HG03064 (cell line): ENCODE measurements at regions not wholly inside any gene's neighbourhood (a gene's known extent, or its start where the extent isn't known, plus 50 kb on each side); places are given as distances from the start of the nearest gene placed in this dataset.
"Not testable (repeated sequence)": the region's sequence is repeated elsewhere in the genome, so short reads cannot be mapped to it uniquely, and the experiment has no call there.

Experiments used
- ATAC-seq: cut with Tn5 transposase; IDR thresholded peaks from one replicate; pipeline ENCODE4 v1.9.1; 2021; ENCODE audit warnings: low read depth; ENCODE audit not compliant: unreplicated experiment

DNA sequence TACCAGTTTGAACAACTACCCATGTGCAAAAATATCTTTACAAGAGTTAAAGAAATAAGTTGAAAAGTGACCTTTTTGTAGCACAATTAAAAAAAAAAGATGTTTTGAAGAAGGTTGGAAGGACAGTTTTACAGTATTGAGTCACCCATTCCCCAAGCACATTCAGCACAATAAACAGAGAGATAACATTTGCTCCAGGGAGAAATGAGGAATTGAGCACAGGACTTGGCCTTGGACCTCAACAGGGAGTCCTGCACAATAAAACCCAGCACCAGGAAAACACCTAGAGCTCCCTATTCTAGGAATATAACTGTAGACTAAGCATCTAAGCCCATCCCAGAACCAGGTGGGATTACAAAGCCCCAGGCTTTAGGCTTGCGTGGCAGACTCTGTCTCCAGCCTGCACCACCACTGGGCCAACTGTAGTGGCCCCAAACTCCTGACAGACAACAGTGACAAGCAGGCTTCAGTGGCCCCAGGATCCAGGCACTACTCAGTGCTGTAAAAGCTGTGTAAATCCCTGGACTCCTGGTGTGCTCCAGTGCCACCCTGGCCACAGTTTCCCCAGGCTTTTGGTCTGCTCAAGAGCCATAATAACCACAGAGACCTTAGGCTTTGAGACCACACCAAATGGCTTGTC is 857.2 kb downstream of the SLITRK1 start:
- no peak for ATAC-seq

DNA sequence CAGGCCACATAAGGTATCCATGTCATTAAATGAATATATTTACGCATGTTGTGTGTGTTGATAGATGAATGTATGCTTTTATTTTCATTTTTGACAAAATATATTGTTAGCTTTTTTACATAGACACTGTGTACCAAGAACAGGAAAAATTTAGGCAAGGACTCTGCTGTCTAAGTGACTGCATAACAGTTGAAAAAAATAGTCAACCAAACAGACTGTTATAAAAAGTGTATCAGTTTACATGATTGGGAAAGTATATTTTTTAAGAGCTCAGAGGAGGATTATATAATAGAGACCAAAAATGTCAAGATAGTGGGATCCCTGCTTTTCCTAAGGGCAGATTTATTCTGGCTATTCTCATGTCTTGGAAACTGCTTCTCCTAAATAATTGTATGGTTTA is 858.0 kb downstream of the SLITRK1 start:
- no peak for ATAC-seq

DNA sequence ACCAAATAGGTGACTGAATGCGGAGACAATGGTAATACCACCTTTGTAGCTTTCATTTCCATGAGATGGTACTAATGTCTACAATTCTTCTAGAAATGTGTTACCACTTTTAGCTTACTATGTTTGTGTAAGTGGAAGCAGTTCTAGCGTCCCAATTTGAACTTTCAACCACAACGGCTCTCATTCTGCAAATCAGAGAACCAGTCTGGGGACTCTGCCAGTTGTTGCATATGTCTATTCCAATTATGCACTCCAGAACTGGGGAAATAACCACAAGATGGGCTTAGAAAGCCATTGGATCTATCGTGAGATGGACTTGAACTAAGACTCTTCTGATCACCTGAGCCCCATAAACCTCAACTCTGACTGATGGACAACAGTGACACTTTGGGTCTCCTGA is 862.3 kb downstream of the SLITRK1 start:
- ATAC-seq, result no peak

DNA sequence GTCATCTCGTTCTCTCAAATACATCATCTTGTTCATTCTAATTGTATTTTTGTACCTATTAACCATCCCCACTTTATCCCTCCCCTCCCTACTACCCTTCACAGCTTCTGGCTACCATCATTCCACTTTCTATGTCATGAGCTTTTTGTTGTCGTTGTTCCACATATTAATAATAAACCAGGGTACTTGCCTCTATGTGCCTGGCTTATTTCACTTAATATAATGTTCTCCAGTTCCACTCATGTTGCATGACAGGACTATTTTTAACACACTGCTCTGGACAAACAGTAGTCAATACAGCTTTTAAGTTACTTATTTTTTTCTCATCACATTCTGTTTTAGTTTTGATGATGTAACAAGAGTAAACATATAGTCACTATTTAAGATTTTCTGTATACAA is 872.3 kb downstream of the SLITRK1 start:
- no peak for ATAC-seq

DNA sequence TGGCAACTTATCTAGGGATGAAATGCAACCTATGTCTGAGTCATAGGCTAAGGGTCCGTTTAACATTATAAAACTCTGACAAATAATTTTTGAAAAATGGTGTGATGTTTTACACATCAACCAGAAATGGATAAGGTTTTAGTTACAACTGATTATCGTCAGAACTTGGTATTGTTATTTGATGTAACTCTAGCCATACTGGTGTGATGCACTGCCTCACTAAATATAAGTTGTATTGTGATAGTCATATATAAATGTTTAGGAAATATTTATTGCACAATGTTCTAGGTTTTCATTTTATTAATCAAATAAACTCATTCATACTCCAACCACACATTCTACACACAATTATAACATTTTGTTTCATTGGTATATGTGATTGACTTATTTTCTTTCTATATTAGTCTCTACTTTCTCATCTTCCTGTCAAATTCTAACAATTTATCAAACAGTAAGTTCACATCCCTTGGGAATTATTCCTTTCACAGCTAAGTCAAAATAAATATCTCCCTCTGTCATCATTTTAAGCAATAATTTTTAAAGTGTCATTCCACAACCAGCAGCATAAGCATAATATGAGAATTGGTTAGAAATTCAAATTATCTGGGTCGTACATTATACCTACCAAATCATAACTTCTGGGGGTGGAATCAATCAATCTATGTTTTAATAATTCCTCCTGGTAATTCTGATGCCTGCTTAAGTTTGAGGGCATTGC is 873.9 kb downstream of the SLITRK1 start:
- no peak for ATAC-seq

DNA sequence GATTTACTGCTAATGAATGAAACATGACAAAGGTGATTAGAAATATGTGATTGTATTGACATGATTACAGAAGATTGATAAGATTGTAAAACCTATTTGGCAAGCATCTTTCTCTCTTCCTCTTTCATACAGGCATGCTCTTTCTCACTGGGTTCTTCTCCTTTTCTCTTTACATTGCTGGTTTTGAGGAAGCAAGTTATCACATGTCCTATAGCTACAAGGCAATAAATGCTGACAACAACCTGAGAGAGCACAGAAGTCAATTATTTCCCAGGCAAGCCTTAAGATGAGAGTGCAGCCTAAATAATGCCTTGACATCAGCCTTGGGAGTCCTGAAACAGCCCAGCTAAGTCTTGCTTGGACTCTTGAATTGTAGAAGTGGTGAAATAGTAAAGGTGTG is 875.0 kb downstream of the SLITRK1 start:
- no peak for ATAC-seq

DNA sequence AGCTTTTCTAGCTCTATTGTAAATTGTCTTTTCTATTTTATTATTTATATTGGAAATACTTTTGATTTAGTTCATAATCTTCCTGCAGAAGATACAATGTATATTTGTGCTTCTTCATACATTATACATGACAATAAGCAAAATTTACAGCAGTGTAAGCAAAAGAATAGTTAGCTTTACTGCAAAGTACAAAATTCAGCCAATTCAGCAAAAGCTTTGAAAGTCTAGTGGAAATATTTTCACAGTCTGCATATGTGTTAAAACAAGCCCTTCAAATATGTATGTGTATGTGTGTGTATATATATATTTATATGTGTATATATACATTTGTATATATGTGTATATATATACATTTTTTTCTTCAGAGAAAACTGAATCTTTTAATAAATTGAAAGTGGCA is 879.1 kb downstream of the SLITRK1 start:
- no peak for ATAC-seq

DNA sequence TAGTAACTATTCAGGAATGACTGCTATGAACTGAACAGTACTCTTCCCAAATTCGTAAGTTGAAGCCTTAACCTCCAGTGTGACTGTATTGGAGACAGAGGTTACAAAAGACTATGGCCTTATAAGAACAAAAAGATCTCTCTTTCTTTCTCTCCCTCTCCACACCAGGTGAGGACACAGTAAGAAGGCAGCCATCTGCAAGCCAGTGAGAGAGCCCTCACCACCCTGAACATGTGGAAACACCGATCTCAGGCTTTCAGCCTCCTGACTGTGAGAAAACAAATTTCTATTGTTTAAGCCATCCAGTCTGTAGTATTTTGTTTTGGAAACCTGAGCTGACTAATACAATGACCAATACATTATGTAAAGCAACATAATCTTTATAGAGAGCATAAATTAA is 888.9 kb downstream of the SLITRK1 start:
- no peak for ATAC-seq

DNA sequence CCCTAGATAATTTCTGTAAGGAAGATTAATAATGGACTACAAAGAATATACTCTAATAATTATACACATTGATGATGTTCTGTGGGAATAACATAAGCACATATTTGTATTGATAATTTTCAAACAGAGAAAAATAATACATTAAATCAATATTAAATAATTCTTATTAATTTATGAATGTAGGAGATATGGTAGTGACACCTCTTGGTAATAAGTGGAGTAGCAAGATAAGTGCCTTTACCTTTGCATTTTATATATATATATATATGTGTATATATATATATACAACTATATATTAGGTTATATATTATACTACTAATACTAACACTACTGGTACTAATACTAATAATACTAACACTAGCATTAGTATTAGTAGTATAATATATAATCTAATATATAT is 905.8 kb downstream of the SLITRK1 start:
- ATAC-seq, result no peak

DNA sequence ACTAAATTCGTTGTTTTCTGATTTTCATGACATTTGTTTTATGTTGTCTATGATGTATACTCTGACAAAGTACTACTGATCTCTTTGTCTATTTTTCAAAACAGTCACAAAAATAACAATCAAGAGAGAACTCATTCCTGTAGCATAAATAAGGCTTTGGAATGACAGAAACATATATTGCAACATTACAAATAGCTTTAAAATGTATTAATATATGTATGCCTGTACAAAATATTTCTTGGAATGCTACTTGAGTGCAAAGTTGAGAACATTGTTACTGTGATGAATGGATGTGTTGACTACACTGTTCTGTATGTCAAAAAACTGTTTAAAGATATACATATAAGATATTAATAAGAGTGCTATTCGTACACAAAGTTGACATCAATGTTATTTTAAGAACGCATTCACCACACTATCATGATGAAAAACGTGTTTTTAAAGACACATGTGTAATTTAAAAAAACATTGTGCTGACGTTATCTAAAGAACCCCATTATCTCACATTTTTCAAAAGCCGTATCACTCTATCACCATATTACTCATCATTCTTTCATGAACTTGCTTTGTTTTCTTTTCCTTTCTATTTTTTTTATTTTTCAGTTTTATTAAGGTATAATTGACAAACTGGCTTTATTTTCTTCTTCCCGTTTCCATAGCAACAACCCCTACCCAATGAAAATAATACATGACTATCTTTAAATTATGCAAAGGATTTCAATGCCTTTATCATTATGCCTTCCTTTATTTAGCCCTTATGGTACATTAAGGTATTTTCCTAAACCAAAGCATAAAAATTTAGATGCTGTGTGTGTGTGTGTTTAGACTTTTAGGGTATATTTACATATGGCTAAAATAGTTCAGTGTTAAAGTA is 918.8 kb downstream of the SLITRK1 start:
- ATAC-seq, result no peak

DNA sequence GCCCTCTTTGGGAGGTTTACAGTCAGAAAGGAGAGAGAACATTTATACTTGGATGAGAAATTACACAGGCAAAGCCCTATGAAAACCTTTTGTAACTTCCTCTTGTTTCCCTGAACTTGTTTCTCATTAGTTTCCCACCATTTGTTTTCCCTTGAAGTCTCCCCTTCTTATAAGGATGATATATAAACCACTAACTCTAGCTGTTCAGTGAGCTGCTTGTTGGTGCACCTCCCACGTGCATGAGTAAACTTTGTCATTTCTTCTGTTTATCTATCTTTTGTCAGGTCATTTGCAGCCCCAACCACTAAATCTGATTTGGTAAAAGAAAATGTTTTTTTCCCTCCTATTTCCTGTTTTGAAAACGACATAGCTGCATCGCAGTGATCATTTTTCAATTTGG is 919.9 kb downstream of the SLITRK1 start:
- no peak for ATAC-seq

DNA sequence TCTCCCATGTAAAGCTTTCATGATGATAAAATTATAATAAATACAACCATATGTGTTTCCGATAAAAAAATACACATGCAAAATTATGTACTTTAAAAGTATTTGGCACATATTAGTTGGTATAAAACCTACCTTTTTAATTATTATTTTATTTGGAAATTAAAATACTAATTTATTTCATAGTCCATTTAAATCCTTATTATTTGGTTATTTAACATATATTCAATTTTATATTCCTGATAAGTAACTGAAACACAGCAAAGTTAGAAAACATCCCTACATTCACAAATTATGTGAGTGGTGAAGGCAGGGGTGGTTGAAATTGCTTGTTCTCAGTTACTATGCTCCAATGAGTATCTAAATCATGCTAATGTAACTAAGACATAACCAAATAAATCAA is 920.5 kb downstream of the SLITRK1 start:
- no peak for ATAC-seq

DNA sequence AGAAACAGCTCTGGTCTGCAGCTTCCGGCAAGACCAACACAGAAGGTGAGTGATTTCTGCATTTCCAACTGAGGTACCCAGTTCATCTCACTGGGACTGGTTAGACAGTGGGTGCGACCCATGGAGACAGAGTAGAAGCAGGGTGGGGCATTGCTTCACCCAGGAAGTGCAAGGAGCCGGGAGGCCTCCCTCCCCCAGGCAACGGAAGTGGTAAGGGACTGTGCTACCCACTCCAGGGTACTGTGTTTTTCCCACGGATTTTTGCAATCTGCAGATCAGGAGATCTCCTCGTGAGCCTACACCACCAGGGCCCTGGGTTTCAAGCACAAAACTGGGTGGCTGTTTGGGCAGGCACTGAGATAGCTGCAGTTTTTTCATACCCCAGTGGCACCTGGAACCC is 929.9 kb downstream of the SLITRK1 start:
- not testable (repeated sequence) for ATAC-seq

DNA sequence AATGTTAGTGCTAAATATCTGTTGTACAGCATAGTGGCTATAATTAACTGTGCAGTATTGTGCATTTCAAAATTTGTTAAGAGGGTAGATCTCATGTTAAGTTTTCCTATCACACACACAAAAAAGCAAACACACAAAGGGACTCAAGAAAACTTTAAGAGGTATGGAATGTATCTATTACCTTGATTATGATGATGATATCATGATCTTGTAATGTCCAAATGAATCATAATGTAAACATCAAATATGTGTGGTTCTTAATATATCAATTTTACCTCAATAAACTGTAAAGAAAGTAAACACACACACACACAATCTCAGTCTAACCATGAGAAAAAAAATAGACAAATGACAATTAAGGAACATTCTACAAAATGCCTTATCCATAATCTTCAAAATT is 934.6 kb downstream of the SLITRK1 start:
- no peak for ATAC-seq

DNA sequence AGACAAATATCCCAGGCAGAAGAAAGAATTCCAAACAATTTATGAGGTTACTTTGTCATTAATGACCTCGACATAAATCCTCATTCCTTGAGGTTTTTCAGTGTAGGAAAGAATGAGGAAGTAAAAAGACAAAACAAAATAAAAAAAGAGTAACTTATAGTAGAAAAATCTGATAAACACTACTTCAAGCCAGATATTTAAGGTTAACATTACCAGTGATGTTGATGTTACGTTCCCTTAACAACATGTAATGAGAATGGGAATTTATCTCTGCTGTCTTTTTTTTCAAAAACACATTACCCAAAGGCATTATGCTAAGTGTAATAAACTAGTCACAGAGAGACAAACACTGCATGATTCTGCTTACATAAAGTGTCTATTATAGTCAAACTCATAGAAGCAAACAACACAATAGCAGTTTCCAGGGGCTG is 935.1 kb downstream of the SLITRK1 start:
- no peak for ATAC-seq

DNA sequence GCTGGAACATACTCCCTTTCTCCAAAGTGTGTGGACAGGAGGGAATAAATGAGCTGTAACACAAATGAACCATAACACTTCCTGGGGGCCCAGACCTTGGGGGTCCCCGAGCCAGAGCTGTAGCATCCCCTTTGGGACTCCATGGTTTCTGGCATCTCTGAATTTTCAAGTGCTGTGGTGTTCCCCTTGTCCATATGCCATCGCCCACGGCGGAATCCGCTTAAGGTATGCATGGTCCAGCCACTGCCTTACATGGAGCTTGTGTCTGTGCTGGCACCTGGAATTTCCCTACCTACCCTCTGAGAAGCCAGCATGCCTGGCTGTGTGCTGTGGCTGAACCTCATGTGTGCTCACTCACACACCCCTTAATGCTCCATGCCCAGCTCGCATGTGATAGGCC is 943.6 kb downstream of the SLITRK1 start:
- ATAC-seq, result no peak

DNA sequence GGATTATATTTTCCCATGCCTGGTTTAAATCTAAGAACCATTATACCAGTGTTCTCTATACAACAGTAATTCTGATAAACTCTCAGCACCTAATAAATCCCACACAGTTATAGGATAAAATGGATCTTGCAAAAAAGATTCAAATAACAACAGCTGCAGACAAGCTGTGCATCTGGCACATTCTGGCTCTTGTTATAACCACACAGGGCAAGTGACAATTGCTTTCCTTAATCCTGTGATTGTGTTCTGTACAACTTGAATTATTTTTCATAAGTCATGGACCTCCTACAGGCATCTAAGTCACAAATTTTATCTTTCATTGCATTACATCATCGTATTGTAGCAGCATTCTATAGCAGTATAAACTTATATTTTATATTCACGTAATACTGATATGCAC is 948.3 kb downstream of the SLITRK1 start:
- no peak for ATAC-seq

DNA sequence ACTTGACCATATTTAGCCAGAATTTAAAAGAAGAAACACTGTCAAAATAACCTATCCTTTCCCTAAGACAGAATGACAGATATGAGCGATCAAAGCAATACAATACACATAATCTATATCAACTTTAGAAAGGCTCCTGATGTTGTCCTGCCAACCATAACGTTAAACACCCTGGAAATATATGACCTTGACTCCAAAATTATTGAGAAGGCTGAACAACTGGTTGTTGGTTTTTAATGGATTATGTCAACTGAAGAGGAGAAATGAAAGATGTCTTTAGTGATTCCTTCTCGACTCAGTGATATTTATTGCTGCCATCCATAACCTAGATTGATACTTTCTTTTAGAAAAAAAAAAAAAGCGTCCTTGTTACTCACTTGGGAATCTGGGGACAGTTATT is 957.2 kb downstream of the SLITRK1 start:
- no peak for ATAC-seq

DNA sequence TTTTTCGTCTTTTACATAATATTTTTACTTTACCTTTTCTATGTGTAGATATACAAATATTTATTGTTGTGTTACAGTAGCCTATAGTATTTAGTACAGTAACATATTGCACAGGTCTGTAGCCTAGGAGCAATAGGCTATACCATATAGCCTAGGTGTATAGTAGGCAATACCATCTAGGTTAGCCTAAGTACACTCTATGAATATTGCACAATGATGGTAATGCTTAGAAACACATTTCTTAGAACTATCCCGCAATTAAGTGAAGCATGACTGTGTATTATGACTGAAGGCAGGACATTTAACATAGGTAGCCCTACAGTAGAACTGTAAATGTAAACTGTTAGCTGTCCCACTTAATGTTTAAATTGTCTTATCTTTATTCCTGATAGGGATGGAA is 964.3 kb downstream of the SLITRK1 start:
- no peak for ATAC-seq

DNA sequence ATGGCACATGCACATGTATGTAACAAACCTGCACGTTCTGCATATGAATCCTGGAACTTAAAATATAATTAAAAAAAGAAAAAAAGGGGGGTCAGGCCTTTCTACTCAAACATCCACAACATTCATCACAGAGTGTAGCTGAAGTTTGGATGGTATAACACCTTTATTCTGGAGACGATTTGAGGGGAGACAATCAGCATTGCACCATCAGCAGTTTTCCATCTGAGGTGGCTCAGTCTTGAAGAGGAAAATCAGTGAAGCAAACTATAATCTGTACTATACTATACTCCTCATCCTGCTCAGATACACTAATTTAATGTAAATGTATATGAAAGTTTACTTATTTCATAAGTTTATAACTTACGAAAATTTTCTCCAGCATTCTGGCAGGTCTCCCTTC is 969.7 kb downstream of the SLITRK1 start:
- no peak for ATAC-seq

DNA sequence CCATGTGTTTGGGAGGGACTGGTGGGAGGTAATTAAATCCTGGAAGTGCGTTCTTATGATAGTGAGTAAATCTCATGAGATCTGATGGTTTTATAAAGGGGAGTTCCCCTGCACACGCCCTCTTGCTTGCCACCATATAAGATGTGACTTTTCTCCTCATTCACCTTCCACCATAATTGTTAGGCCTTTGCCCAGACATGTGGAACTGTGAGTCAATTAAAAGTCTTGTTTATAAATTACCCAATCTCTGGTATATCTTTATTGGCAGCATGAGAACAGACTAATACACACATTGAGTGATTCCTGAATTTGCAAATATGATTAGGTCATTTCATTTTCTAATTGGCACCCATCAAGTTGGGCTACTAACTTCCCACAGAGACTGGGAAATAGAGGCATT is 977.2 kb downstream of the SLITRK1 start:
- ATAC-seq, result no peak

DNA sequence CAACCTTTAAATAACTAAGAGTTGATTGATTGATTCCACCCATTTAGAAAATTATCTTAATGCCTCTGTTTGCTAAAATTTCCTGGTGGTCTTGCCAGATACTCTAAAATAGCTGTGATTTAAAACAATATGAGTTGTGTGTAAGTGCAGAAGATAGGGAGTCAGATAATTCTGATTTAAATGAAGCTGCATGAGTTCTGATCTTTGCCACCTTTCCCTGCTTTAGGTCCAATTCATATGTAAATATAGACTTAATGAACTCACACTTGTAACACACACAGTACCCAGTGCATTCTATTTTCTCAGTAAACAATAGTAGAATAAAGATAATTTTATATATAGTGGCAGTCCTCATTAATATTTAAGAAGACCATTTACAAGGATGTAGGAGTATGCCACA is 981.8 kb downstream of the SLITRK1 start:
- ATAC-seq, result no peak
